ENCODE measurements at regions not wholly inside any gene's neighbourhood (a gene's known extent, or its start where the extent isn't known, plus 50 kb on each side); places are given as distances from the start of the nearest gene placed in this dataset.

- TF ChIP-seq GATA1 (IDR thresholded peaks at IDR 0.05; ENCODE audit: low read depth, low read length): no peak
- DNase-seq: no peak
These were observed 203.1 kb downstream of the INSIG2 start for GRCh38 chr2:118291251-118291880.

GRCh38 chr2:118290411-118291250 lies 202.4 kb downstream of the INSIG2 start:
- no peak for TF ChIP-seq GATA1 (IDR thresholded peaks at IDR 0.05; ENCODE audit: low read depth, low read length)
- no peak for DNase-seq

- no peak for DNase-seq
- TF ChIP-seq POLR2A (IDR thresholded peaks at IDR 0.05; ENCODE audit: low read length) (no peak), GATA1 (IDR thresholded peaks at IDR 0.05; ENCODE audit: low read depth, low read length) (no peak)
These were observed 190.7 kb downstream of the INSIG2 start for GRCh38 chr2:118279005-118279404.

- no peak for DNase-seq
- no peak for TF ChIP-seq GATA1 (IDR thresholded peaks at IDR 0.05; ENCODE audit: low read depth, low read length)
- no peak for TF ChIP-seq POLR2A (IDR thresholded peaks at IDR 0.05; ENCODE audit: low read length)
These were observed 189.8 kb downstream of the INSIG2 start for GRCh38 chr2:118278046-118278445.

GRCh38 chr2:118274841-118275510 lies 186.7 kb downstream of the INSIG2 start:
- TF ChIP-seq GATA1 (IDR thresholded peaks at IDR 0.05; ENCODE audit: low read depth, low read length): no peak
- TF ChIP-seq POLR2A (IDR thresholded peaks at IDR 0.05; ENCODE audit: low read length): no peak
- no peak for DNase-seq

- DNase-seq: no peak
- no peak for TF ChIP-seq GATA1 (IDR thresholded peaks at IDR 0.05; ENCODE audit: low read depth, low read length)
- TF ChIP-seq POLR2A (IDR thresholded peaks at IDR 0.05; ENCODE audit: low read length): no peak
These were observed 184.1 kb downstream of the INSIG2 start for GRCh38 chr2:118272391-118272790.

GRCh38 chr2:118269408-118270051 lies 181.3 kb downstream of the INSIG2 start:
- TF ChIP-seq POLR2A (IDR thresholded peaks at IDR 0.05; ENCODE audit: low read length): no peak
- TF ChIP-seq GATA1 (IDR thresholded peaks at IDR 0.05; ENCODE audit: low read depth, low read length): no peak
- DNase-seq: no peak

- DNase-seq: no peak
- TF ChIP-seq GATA1 (IDR thresholded peaks at IDR 0.05; ENCODE audit: low read depth, low read length): no peak
- no peak for TF ChIP-seq POLR2A (IDR thresholded peaks at IDR 0.05; ENCODE audit: low read length)
These were observed 180.0 kb downstream of the INSIG2 start for GRCh38 chr2:118268268-118268667.

- TF ChIP-seq GATA1 (IDR thresholded peaks at IDR 0.05; ENCODE audit: low read depth, low read length): no peak
- TF ChIP-seq POLR2A (IDR thresholded peaks at IDR 0.05; ENCODE audit: low read length): no peak
These were observed 177.7 kb downstream of the INSIG2 start for GRCh38 chr2:118265873-118266455.

GRCh38 chr2:118264232-118264990 lies 176.1 kb downstream of the INSIG2 start:
- no peak for DNase-seq
- TF ChIP-seq POLR2A (IDR thresholded peaks at IDR 0.05; ENCODE audit: low read length) (no peak), GATA1 (IDR thresholded peaks at IDR 0.05; ENCODE audit: low read depth, low read length) (no peak)

More at GRCh38 chr2:118265873-118266455, 177.7 kb downstream of the INSIG2 start:
- DNase-seq: no peak

- TF ChIP-seq GATA1 (IDR thresholded peaks at IDR 0.05; ENCODE audit: low read depth, low read length) (no peak), POLR2A (IDR thresholded peaks at IDR 0.05; ENCODE audit: low read length) (no peak)
- DNase-seq: no peak
These were observed 169.4 kb downstream of the INSIG2 start for GRCh38 chr2:118257696-118258095.

- TF ChIP-seq POLR2A (IDR thresholded peaks at IDR 0.05; ENCODE audit: low read length): no peak
- no peak for TF ChIP-seq GATA1 (IDR thresholded peaks at IDR 0.05; ENCODE audit: low read depth, low read length)
- DNase-seq: no peak
These were observed 167.6 kb downstream of the INSIG2 start for GRCh38 chr2:118255771-118256372.

- no peak for DNase-seq
- TF ChIP-seq POLR2A (IDR thresholded peaks at IDR 0.05; ENCODE audit: low read length): no peak
- no peak for TF ChIP-seq GATA1 (IDR thresholded peaks at IDR 0.05; ENCODE audit: low read depth, low read length)
These were observed 167.0 kb downstream of the INSIG2 start for GRCh38 chr2:118255301-118255700.
